ENCODE measurements at regions not wholly inside any gene's neighbourhood (a gene's known extent, or its start where the extent isn't known, plus 50 kb on each side); places are given as distances from the start of the nearest gene placed in this dataset.

DNA sequence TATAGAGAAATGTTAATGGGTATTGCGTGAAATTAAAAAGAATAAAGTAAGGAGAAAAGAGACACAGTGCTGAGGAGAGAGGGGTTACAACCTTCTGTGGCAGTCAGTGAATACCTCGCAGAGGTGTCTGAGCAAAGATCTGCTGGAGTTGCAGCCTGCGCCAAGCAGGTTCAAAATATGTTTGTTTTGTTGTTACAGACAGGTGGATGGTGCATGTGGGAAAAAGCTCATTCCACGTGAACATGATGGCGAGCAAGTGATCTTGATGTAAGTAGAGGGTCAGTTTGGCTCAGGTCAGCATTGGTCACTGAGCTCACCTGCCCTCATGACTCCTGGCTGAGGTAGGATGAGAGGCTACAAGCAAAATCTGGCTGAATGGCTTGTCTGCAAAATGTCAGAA lies 66.2 kb downstream of the SOX11 start:
- ATAC-seq (no peak), DNase-seq (ENCODE audit: low read depth, low spot score) (no peak)
- Histone ChIP-seq H3K27me3 (ENCODE audit: control insufficient read depth, insufficient read depth, low read length) (no peaks in the 10 kb centered on the region), H3K9me3 (ENCODE audit: control insufficient read depth, insufficient read depth, low read depth, low read length) (no peaks in the 10 kb centered on the region), H3K27ac (ENCODE audit: low read length) (no peak overlapping the region), H3K36me3 (ENCODE audit: control insufficient read depth, insufficient read depth, low read length) (no peaks in the 10 kb centered on the region), H3K4me1 (ENCODE audit: control insufficient read depth, insufficient read depth, low read length) (no peaks in the 10 kb centered on the region), H3K4me3 (ENCODE audit: low read depth in 2 of 2, low read length in 2 of 2) (no peak overlapping the region)
- TF ChIP-seq TCF7L2 (IDR thresholded peaks at IDR 0.05; ENCODE audit: low read depth, low read length) (no peak), POLR2AphosphoS5 (IDR thresholded peaks at IDR 0.05; ENCODE audit: low read depth, low read length) (no peak), SIN3A (IDR thresholded peaks at IDR 0.05; ENCODE audit: borderline replicate concordance, insufficient read depth, low read depth, low read length) (no peak)
- TF ChIP-seq, protein P1, sequence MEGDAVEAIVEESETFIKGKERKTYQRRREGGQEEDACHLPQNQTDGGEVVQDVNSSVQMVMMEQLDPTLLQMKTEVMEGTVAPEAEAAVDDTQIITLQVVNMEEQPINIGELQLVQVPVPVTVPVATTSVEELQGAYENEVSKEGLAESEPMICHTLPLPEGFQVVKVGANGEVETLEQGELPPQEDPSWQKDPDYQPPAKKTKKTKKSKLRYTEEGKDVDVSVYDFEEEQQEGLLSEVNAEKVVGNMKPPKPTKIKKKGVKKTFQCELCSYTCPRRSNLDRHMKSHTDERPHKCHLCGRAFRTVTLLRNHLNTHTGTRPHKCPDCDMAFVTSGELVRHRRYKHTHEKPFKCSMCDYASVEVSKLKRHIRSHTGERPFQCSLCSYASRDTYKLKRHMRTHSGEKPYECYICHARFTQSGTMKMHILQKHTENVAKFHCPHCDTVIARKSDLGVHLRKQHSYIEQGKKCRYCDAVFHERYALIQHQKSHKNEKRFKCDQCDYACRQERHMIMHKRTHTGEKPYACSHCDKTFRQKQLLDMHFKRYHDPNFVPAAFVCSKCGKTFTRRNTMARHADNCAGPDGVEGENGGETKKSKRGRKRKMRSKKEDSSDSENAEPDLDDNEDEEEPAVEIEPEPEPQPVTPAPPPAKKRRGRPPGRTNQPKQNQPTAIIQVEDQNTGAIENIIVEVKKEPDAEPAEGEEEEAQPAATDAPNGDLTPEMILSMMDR (IDR thresholded peaks at IDR 0.05) = no peak
- no TSS peak for BruUV-seq (replicated peaks)
- ChIA-PET CTCF (no interaction called here), POLR2A (no interaction called here)
- in situ Hi-C loops (cut with HindIII; ENCODE audit: low pct_unique_long_range_greater_than_20kb, low sequenced_read_pairs) (no loop called here), intact Hi-C loops (cut with micrococcal nuclease; ENCODE audit: unreplicated experiment) (no loop called here)

DNA sequence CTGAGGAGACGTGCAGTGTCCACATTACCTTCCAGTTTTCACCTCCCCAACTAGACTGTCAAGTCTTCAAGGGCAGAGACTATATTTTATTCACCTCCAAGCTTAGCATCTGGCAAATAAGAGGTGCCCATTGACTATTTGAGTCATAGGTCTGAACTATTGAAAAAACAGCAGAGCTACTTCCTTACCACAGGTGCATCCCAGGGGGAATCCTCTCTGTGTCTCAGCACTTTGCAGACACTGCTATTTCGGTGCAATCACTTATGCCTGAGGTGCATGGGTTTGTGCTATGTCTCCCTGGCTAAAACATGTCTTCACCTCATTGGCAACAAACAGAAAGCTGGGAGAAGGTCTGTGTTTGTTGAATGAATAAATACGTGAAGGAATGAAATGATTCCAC lies 67.8 kb downstream of the SOX11 start:
- intact Hi-C loops (cut with micrococcal nuclease; ENCODE audit: unreplicated experiment) (no loop called here), in situ Hi-C loops (cut with HindIII; ENCODE audit: low pct_unique_long_range_greater_than_20kb, low sequenced_read_pairs) (no loop called here)
- ChIA-PET CTCF (no interaction called here), POLR2A (no interaction called here)
- Histone ChIP-seq H3K27ac (ENCODE audit: low read length) (no peak overlapping the region), H3K4me3 (ENCODE audit: low read depth in 2 of 2, low read length in 2 of 2) (no peak overlapping the region), H3K27me3 (ENCODE audit: control insufficient read depth, insufficient read depth, low read length) (no peaks in the 10 kb centered on the region), H3K9me3 (ENCODE audit: control insufficient read depth, insufficient read depth, low read depth, low read length) (no peaks in the 10 kb centered on the region), H3K4me1 (ENCODE audit: control insufficient read depth, insufficient read depth, low read length) (no peaks in the 10 kb centered on the region), H3K36me3 (ENCODE audit: control insufficient read depth, insufficient read depth, low read length) (no peaks in the 10 kb centered on the region)
- DNase-seq (ENCODE audit: low read depth, low spot score) (no peak), ATAC-seq (no peak)
- TF ChIP-seq POLR2AphosphoS5 (IDR thresholded peaks at IDR 0.05; ENCODE audit: low read depth, low read length) (no peak), TCF7L2 (IDR thresholded peaks at IDR 0.05; ENCODE audit: low read depth, low read length) (no peak), SIN3A (IDR thresholded peaks at IDR 0.05; ENCODE audit: borderline replicate concordance, insufficient read depth, low read depth, low read length) (no peak)
- TF ChIP-seq, protein P1 (IDR thresholded peaks at IDR 0.05) = no peak
- TF ChIP-seq, protein P2, sequence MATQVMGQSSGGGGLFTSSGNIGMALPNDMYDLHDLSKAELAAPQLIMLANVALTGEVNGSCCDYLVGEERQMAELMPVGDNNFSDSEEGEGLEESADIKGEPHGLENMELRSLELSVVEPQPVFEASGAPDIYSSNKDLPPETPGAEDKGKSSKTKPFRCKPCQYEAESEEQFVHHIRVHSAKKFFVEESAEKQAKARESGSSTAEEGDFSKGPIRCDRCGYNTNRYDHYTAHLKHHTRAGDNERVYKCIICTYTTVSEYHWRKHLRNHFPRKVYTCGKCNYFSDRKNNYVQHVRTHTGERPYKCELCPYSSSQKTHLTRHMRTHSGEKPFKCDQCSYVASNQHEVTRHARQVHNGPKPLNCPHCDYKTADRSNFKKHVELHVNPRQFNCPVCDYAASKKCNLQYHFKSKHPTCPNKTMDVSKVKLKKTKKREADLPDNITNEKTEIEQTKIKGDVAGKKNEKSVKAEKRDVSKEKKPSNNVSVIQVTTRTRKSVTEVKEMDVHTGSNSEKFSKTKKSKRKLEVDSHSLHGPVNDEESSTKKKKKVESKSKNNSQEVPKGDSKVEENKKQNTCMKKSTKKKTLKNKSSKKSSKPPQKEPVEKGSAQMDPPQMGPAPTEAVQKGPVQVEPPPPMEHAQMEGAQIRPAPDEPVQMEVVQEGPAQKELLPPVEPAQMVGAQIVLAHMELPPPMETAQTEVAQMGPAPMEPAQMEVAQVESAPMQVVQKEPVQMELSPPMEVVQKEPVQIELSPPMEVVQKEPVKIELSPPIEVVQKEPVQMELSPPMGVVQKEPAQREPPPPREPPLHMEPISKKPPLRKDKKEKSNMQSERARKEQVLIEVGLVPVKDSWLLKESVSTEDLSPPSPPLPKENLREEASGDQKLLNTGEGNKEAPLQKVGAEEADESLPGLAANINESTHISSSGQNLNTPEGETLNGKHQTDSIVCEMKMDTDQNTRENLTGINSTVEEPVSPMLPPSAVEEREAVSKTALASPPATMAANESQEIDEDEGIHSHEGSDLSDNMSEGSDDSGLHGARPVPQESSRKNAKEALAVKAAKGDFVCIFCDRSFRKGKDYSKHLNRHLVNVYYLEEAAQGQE (IDR thresholded peaks at IDR 0.05; ENCODE audit: insufficient read depth in 1 of 2, low read depth in 2 of 2, low read length in 1 of 2) = no peak
- no TSS peak for BruUV-seq (replicated peaks)
